Endothelial cell of umbilical vein (primary cell): ENCODE measurements at regions not wholly inside any gene's neighbourhood (a gene's known extent, or its start where the extent isn't known, plus 50 kb on each side); places are given as distances from the start of the nearest gene placed in this dataset.

ENCODE experiments used
- BruUV-seq: library from RNA; stranded (reverse); fragments of 400-500 nt; replicated peaks from 2 replicates; lab custom pipeline; 2021; lab: Mats Ljungman, UMichigan
- CTCF ChIA-PET: fragments of 300-600, 350-600 bp; sonication (Branson Sonifier 250); formaldehyde crosslinking; loops from one replicate; lab custom pipeline; 2021; ENCODE audit warnings: antibody characterized with exemption, inconsistent platforms; lab: Charles Lee
- POLR2A ChIA-PET: fragments of 300-600, 350-600 bp; sonication (Branson Sonifier 250); formaldehyde crosslinking; loops from one replicate; lab custom pipeline; 2021; ENCODE audit warnings: antibody characterized with exemption, inconsistent platforms; lab: Charles Lee
- DNase-seq: peaks from one replicate; pipeline ENCODE4 v3.0.0-alpha.2; 2011; ENCODE audit warnings: low read depth, low spot score
- FAIRE-seq: peaks from 2 replicates; lab custom pipeline; 2011; peaks lifted over from hg19 to GRCh38; lab: Jason Lieb, UNC
- H2AFZ ChIP-seq: 2 replicates; pipeline ENCODE4 v1.6.0; 2012; ENCODE audit warnings: low read depth, low read length, control low read depth, inconsistent platforms
- H3K27ac ChIP-seq: 2 replicates; pipeline ENCODE4 v1.5.1; 2011; ENCODE audit warnings: low read depth, mild to moderate bottlenecking, control low read depth, low read length, moderate library complexity; ENCODE audit not compliant: insufficient read depth
- H3K27me3 ChIP-seq, 2 experiments: 2 replicates each; pipeline versions ENCODE4 v1.6.0 to v1.6.1; 2011; ENCODE audit warnings: low read length in 2 of 2, mixed read lengths in 1 of 2; ENCODE audit not compliant: control insufficient read depth in 2 of 2, insufficient read depth in 2 of 2
- H3K36me3 ChIP-seq, 2 experiments: 2 replicates in 1 of 2; 3 replicates in 1 of 2; pipeline ENCODE4 v1.5.1; 2011; ENCODE audit warnings: low read length in 2 of 2, mild to moderate bottlenecking in 1 of 2, moderate library complexity in 1 of 2; ENCODE audit not compliant: control insufficient read depth in 2 of 2, insufficient read depth in 2 of 2; ENCODE audit errors: extremely low read depth in 1 of 2
- H3K4me1 ChIP-seq: 3 replicates; pipeline ENCODE4 v1.5.1; 2011; ENCODE audit warnings: mild to moderate bottlenecking, low read length; ENCODE audit not compliant: control insufficient read depth, insufficient read depth; ENCODE audit errors: extremely low read depth
- H3K4me2 ChIP-seq: 2 replicates; pipeline ENCODE4 v1.6.1; 2011; ENCODE audit warnings: low read length, control low read depth, mixed read lengths; ENCODE audit not compliant: insufficient read depth
- H3K4me3 ChIP-seq, 3 experiments: fragments of 200-600 bp in 1 of 3; sonication (generic), shearing (Covaris generic) in 1 of 3; replicated peaks in 1 of 3; 2 replicates each; pipeline ENCODE4 v1.5.1; 2011 to 2016; ENCODE audit warnings: control low read depth in 3 of 3, low read length in 3 of 3, mild to moderate bottlenecking in 2 of 3, inconsistent platforms in 1 of 3, low read depth in 1 of 3, moderate library complexity in 1 of 3; ENCODE audit not compliant: insufficient read depth in 1 of 3
- H3K79me2 ChIP-seq: 2 replicates; pipeline ENCODE4 v1.6.0; 2012; ENCODE audit warnings: low read length, inconsistent platforms; ENCODE audit not compliant: control insufficient read depth, insufficient read depth
- H3K9ac ChIP-seq: replicated peaks from 2 replicates; pipeline ENCODE3; 2011; ENCODE audit warnings: low read length, control low read depth; ENCODE audit not compliant: insufficient read depth; ENCODE audit errors: extremely low read depth
- H3K9me1 ChIP-seq: replicated peaks from 3 replicates; pipeline ENCODE4 v1.6.0; 2011; ENCODE audit warnings: mild to moderate bottlenecking, low read length; ENCODE audit not compliant: control insufficient read depth, insufficient read depth; ENCODE audit errors: extremely low read depth
- H3K9me3 ChIP-seq: replicated peaks from 2 replicates; pipeline ENCODE4 v1.5.1; 2012; ENCODE audit warnings: low read length, inconsistent platforms; ENCODE audit not compliant: control insufficient read depth, insufficient read depth
- H4K20me1 ChIP-seq: replicated peaks from 2 replicates; pipeline ENCODE3; 2011; ENCODE audit warnings: mild to moderate bottlenecking, low read length; ENCODE audit not compliant: control insufficient read depth, insufficient read depth; ENCODE audit errors: extremely low read depth
- EZH2 ChIP-seq: IDR thresholded peaks from 2 replicates; pipeline ENCODE4 v1.6.1; 2012; ENCODE audit warnings: borderline replicate concordance, low read depth, mild to moderate bottlenecking, moderate library complexity, low read length, inconsistent platforms; ENCODE audit not compliant: severe bottlenecking
- FOS ChIP-seq: IDR thresholded peaks from 2 replicates; pipeline ENCODE4 v1.6.1; 2011; ENCODE audit warnings: mild to moderate bottlenecking, low read length, moderate library complexity, borderline replicate concordance; ENCODE audit not compliant: insufficient read depth
- GATA2 ChIP-seq: IDR thresholded peaks from 2 replicates; pipeline ENCODE4 v1.7.0; 2011; ENCODE audit warnings: low read depth, mild to moderate bottlenecking, moderate library complexity, mixed read lengths, low read length; ENCODE audit not compliant: insufficient read length, insufficient read depth
- JUN ChIP-seq: IDR thresholded peaks from 2 replicates; pipeline ENCODE4 v1.6.1; 2011; ENCODE audit warnings: borderline replicate concordance, low read depth; ENCODE audit not compliant: insufficient read length, insufficient read depth
- MYC ChIP-seq: IDR thresholded peaks from one replicate; pipeline ENCODE4 v1.6.1; 2011; ENCODE audit warnings: mild to moderate bottlenecking, low read depth, low read length
- POLR2A ChIP-seq: IDR thresholded peaks from 2 replicates; pipeline ENCODE4 v1.6.1; 2012; ENCODE audit warnings: low read depth, mild to moderate bottlenecking, control low read depth, low read length
- POLR2AphosphoS5 ChIP-seq: IDR thresholded peaks from 2 replicates; pipeline ENCODE4 v1.6.1; 2012; ENCODE audit warnings: low read depth, mild to moderate bottlenecking, control low read depth, low read length, moderate library complexity; ENCODE audit not compliant: insufficient read depth
- dilution Hi-C: fragments of 300-500 bp; cut with MboI; formaldehyde crosslinking; loops from one replicate; pipeline ENCODE4 v1.15.0; 2019; ENCODE audit warnings: low sequenced_read_pairs; ENCODE audit not compliant: extremely low pct_ligation_motif_present
- intact Hi-C: fragments of 100-400 bp; cut with micrococcal nuclease; formaldehyde crosslinking; loops from one replicate; pipeline ENCODE4 v1.10.0; 2022
- TF ChIP-seq, protein P1 (sequence below): IDR thresholded peaks from 2 replicates; pipeline ENCODE4 v1.6.1; 2011; ENCODE audit not compliant: insufficient read depth, insufficient read length
- TF ChIP-seq, protein P2 (sequence below), 2 donors: IDR thresholded peaks; 1 replicate in 1 of 2; 2 replicates in 1 of 2; pipeline ENCODE4 v1.5.1; 2011; ENCODE audit warnings: low read length in 2 of 2, mild to moderate bottlenecking in 2 of 2, moderate library complexity in 2 of 2, control low read depth in 1 of 2, inconsistent platforms in 1 of 2, low read depth in 1 of 2; ENCODE audit not compliant: insufficient read depth in 1 of 2; ENCODE audit errors: extremely low read depth in 1 of 2

DNA sequence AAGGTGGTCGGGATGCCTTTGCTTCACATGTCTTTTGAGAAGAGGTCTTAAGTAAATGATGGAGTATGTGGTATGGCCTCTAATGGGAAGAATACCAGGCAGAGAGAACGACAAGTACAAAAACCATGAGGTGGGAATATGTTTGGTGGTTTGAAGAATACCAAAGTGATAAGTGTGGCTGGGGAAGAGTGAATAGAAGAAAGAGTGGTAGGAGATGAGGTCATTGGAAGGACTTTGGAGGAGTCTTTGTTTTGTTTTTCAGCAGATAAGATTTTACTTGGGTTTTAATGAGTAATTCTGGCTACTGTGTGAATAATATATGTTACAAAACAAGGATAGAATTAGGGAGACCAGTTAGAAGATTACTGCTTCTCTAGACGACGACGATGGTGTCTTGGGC lies 515.4 kb downstream of the RAB38 start:
- no peak for FAIRE-seq
- Histone ChIP-seq H3K4me3 (no peak overlapping the region), H3K9ac (no peak overlapping the region), H2AFZ (no peak overlapping the region), H3K9me1 (no peaks in the 10 kb centered on the region), H3K27ac (no peak overlapping the region), H3K4me1 (no peaks in the 10 kb centered on the region), H3K36me3 (no peaks in the 10 kb centered on the region), H3K27me3 (no peaks in the 10 kb centered on the region), H3K4me2 (no peak overlapping the region), H3K9me3 (no peaks in the 10 kb centered on the region), H3K79me2 (no peaks in the 10 kb centered on the region), H4K20me1 (no peaks in the 10 kb centered on the region)
- dilution Hi-C loops (no loop called here), intact Hi-C loops (no loop called here)
- DNase-seq = no peak
- BruUV-seq = no TSS peak
- POLR2A ChIA-PET = no interaction called here
- CTCF ChIA-PET = no interaction called here
- TF ChIP-seq JUN (no peak), POLR2AphosphoS5 (no peak), MYC (no peak), FOS (no peak), EZH2 (no peak), POLR2A (no peak), GATA2 (no peak)
- TF ChIP-seq, protein P1, sequence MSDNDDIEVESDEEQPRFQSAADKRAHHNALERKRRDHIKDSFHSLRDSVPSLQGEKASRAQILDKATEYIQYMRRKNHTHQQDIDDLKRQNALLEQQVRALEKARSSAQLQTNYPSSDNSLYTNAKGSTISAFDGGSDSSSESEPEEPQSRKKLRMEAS = no peak
- TF ChIP-seq, protein P2, sequence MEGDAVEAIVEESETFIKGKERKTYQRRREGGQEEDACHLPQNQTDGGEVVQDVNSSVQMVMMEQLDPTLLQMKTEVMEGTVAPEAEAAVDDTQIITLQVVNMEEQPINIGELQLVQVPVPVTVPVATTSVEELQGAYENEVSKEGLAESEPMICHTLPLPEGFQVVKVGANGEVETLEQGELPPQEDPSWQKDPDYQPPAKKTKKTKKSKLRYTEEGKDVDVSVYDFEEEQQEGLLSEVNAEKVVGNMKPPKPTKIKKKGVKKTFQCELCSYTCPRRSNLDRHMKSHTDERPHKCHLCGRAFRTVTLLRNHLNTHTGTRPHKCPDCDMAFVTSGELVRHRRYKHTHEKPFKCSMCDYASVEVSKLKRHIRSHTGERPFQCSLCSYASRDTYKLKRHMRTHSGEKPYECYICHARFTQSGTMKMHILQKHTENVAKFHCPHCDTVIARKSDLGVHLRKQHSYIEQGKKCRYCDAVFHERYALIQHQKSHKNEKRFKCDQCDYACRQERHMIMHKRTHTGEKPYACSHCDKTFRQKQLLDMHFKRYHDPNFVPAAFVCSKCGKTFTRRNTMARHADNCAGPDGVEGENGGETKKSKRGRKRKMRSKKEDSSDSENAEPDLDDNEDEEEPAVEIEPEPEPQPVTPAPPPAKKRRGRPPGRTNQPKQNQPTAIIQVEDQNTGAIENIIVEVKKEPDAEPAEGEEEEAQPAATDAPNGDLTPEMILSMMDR (IDR thresholded peaks at IDR 0.05; ENCODE audit: extremely low read depth in 1 of 2, insufficient read depth in 1 of 2, low read depth in 1 of 2, low read length in 2 of 2) = no peak
